ENCODE measurements at regions not wholly inside any gene's neighbourhood (a gene's known extent, or its start where the extent isn't known, plus 50 kb on each side); places are given as distances from the start of the nearest gene placed in this dataset.

DNA sequence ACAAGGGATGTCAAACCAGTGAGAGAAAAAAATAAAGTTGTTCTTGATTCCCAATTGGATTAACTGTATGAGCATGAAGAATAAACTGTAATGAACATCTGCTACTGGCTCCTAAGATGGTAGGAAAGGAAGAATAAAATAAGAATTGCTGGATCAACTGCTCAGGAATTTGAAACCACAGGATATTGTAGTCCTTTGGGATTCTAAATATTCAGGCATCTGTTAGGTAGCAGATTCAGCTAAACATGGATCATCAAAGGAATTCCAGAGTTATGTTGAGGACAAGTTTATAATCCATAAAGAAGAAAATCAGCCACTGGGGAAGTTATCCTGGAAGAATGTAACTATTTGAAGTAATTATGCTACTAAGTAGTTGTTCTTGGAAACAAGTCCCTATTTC, 65.8 kb downstream of the ISL1 start:
- DNase-seq: no peak
- intact Hi-C loops (cut with DNase I): no loop called here
- ATAC-seq: no peak
- H3K4me1 ChIP-seq: no peaks in the 10 kb centered on the region
- H3K4me3 ChIP-seq: no peak overlapping the region
- no peak for FAIRE-seq
- H3K27ac ChIP-seq: no peak overlapping the region
- TF ChIP-seq, protein P1, sequence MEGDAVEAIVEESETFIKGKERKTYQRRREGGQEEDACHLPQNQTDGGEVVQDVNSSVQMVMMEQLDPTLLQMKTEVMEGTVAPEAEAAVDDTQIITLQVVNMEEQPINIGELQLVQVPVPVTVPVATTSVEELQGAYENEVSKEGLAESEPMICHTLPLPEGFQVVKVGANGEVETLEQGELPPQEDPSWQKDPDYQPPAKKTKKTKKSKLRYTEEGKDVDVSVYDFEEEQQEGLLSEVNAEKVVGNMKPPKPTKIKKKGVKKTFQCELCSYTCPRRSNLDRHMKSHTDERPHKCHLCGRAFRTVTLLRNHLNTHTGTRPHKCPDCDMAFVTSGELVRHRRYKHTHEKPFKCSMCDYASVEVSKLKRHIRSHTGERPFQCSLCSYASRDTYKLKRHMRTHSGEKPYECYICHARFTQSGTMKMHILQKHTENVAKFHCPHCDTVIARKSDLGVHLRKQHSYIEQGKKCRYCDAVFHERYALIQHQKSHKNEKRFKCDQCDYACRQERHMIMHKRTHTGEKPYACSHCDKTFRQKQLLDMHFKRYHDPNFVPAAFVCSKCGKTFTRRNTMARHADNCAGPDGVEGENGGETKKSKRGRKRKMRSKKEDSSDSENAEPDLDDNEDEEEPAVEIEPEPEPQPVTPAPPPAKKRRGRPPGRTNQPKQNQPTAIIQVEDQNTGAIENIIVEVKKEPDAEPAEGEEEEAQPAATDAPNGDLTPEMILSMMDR (IDR thresholded peaks at IDR 0.05): no peak
- no peaks in the 10 kb centered on the region for H3K36me3 ChIP-seq
- H3K9me3 ChIP-seq: no peaks in the 10 kb centered on the region
- H3K27me3 ChIP-seq: no peaks in the 10 kb centered on the region

DNA sequence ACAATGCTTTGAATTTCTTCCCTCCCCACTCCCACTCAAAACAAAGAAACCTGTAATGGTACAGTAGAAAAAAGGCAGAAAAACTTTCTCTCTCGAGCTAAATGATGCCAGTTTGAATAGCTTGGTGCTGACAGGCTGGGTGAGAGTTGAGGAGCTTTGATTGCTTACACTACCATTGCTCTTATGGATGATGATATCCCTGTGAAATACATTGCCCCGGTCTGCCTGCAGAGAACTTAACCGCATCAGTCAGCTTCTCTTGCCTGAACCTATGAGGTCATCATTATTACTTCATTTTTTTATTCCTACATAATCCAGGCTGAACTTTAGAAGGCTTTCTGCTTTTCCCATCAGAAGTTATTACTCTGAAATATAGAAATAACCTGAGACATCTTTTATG, 69.3 kb downstream of the ISL1 start:
- H3K9me3 ChIP-seq: no peaks in the 10 kb centered on the region
- intact Hi-C loops (cut with DNase I): no loop called here
- FAIRE-seq (no peak), ATAC-seq (no peak), DNase-seq (no peak)
- no peaks in the 10 kb centered on the region for H3K36me3 ChIP-seq
- 66 to 72% methylated on average over 3 of the region's 3 CpGs for WGBS, 2 donors
- TF ChIP-seq, protein P1 (IDR thresholded peaks at IDR 0.05): no peak
- H3K27ac ChIP-seq: no peak overlapping the region
- H3K4me3 ChIP-seq: no peak overlapping the region
- no peaks in the 10 kb centered on the region for H3K27me3 ChIP-seq
- H3K4me1 ChIP-seq: no peaks in the 10 kb centered on the region

DNA sequence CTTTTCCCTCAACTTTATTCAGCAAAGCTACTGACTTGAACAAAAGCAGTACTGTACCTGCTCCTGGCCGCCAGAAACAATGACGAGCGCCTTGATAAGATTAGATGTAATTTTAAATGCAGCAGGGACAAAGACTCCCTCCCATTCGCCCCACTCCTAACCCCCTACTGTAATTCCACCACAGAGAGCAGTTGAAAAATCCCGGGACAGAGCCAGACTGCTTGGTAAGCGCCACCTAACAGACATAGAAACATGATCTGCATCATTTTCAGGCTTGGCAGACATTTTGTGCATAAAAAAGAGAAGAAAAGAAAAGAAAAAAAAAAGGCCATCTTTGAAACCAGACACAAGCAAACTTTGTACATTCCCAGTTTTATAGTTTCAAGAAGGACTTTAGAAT, 81.9 kb downstream of the ISL1 start:
- Histone ChIP-seq H3K9me3 (no peaks in the 10 kb centered on the region), H3K27me3 (no peaks in the 10 kb centered on the region), H3K4me1 (no peaks in the 10 kb centered on the region), H3K4me3 (no peak overlapping the region), H3K27ac (no peak overlapping the region), H3K36me3 (no peaks in the 10 kb centered on the region)
- WGBS, 2 donors: 13% methylated on average over 6 of the region's 6 CpGs
- intact Hi-C loops (cut with DNase I): no loop called here
- no peak for FAIRE-seq
- DNase-seq: no peak
- TF ChIP-seq, protein P1 (IDR thresholded peaks at IDR 0.05): no peak
- ATAC-seq: peak in 2 of 4 donors; percentile 23 to 61

DNA sequence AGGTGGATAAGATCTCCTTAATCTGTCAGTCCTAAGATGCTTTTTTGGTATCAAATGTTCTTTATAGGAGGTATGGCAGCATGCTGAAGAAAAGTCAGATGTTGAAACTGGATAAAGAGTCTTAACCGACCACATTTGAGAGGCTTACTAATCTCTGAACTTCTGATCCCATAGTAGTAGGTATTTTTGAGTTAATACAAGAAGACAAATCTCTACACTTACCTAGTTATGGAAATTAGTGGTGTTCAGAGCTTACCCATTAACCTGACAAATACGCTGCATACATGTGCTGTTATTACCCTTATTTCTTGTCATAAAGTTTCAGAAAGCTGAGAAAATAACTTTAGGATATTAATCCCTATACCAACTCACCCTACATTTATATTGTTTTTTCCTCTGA, 83.0 kb downstream of the ISL1 start:
- FAIRE-seq: no peak
- WGBS, 2 donors: 67 to 76% methylated on average over 2 of the region's 2 CpGs
- H3K27me3 ChIP-seq: no peaks in the 10 kb centered on the region
- H3K27ac ChIP-seq: no peak overlapping the region
- no peak overlapping the region for H3K4me3 ChIP-seq
- no peaks in the 10 kb centered on the region for H3K4me1 ChIP-seq
- intact Hi-C loops (cut with DNase I): no loop called here
- DNase-seq: no peak
- TF ChIP-seq, protein P1 (IDR thresholded peaks at IDR 0.05): no peak
- no peaks in the 10 kb centered on the region for H3K36me3 ChIP-seq
- no peak for ATAC-seq
- H3K9me3 ChIP-seq: no peaks in the 10 kb centered on the region

DNA sequence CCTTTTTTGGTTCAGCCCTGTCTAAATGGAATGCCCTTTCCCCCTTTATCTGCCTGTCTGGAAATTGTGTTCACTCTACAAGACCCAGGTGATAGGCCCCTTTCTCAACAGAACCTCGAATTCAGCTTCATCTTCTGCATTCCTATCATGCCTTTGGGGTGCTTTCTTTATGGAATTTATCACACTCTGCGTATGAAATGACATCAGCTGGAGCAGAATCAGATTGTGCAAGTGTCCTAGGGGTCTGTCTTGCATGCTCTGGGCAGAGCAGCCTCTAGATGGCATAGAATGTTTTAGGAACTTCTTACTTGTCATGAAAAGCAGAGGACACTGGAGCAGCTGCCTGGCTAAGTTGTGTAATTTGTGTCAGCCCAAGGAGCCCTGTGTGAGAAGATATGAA, 84.9 kb downstream of the ISL1 start:
- Histone ChIP-seq H3K4me1 (no peaks in the 10 kb centered on the region), H3K9me3 (no peaks in the 10 kb centered on the region), H3K4me3 (no peak overlapping the region), H3K27me3 (no peaks in the 10 kb centered on the region), H3K27ac (no peak overlapping the region), H3K36me3 (no peaks in the 10 kb centered on the region)
- intact Hi-C loops (cut with DNase I): no loop called here
- WGBS, 2 donors: 15 to 20% methylated on average over 2 of the region's 2 CpGs
- DNase-seq (no peak), FAIRE-seq (no peak), ATAC-seq (peak in 1 of 4 donors; percentile 40)
- TF ChIP-seq, protein P1 (IDR thresholded peaks at IDR 0.05): no peak

Data from pancreas (tissue), 10 donors.